Posterior vena cava (tissue), 2 donors: ENCODE measurements at regions not wholly inside any gene's neighbourhood (a gene's known extent, or its start where the extent isn't known, plus 50 kb on each side); places are given as distances from the start of the nearest gene placed in this dataset.

Source experiments
- DNase-seq: peaks from one replicate; pipeline ENCODE4 v3.0.0-alpha.2; 2020; ENCODE audit warnings: low spot score
- intact Hi-C, 2 donors: fragments of 100-400 bp; cut with DNase I; formaldehyde crosslinking; loops; one replicate each; pipeline versions ENCODE4 v1.14.1 to v1.14.2; 2022 to 2023
- donor health status: DM: yes; HTN: yes; CAD: no.
- donor health status: DM: yes; HTN: yes; CAD: no.

GRCh38 chr11:91742155-91742554 is 482.5 kb upstream of the FAT3 start:
- intact Hi-C loops: no loop called here
- no peak for DNase-seq

DNA sequence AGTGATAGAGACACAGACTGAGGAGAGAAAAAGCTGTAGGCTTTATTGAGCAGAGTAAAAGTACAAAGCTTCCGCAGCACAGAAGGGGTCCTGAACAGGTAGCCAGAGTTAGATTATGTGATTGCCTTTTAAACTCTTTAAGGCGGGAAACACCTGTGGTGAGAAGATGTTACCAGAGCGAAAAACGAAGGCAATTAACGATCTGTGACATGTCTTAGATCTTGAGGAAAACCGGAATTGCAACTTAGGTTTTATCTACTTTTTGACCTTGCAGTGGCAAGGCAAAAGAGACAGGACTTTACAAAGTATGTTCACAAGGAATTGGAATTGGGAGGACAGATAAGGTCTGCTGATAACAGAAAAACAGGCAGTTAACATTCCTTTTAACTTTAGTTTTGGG is 493.6 kb upstream of the FAT3 start:
- intact Hi-C loops: no loop called here
- no peak for DNase-seq

GRCh38 chr11:91730620-91731019 is 494.0 kb upstream of the FAT3 start:
- intact Hi-C loops: no loop called here
- DNase-seq: peak; percentile 25

- peak; percentile 35 for DNase-seq
- intact Hi-C loops: no loop called here
Measured at GRCh38 chr11:91730057-91730456, 494.6 kb upstream of the FAT3 start.

GRCh38 chr11:91717169-91717568 is 507.4 kb upstream of the FAT3 start:
- DNase-seq: no peak
- intact Hi-C loops: no loop called here

- no peak for DNase-seq
- intact Hi-C loops: no loop called here
Measured at GRCh38 chr11:91707652-91708482, 516.8 kb upstream of the FAT3 start.

DNA sequence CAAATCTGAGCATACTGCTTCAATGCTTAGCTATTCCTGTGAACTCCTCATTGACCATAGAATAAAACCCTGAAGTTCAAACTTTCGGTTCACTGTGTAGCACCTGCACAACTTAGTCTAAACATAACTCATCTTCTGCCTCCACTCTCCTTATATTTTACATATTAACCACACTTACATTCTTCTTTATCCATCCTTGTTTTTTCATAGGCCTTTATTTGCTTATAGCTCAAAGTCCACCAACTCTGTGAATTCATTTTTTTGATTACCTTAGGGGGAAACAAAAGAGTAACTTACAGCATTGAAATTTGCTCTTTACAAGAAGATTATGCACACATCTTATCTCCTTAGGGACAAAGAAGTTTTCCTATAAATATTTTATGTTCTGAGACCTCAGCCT is 521.6 kb upstream of the FAT3 start:
- no peak for DNase-seq
- intact Hi-C loops: no loop called here

GRCh38 chr11:91700854-91701253 is 523.8 kb upstream of the FAT3 start:
- intact Hi-C loops: no loop called here
- no peak for DNase-seq

GRCh38 chr11:91698845-91699244 is 525.8 kb upstream of the FAT3 start:
- intact Hi-C loops: no loop called here

DNA sequence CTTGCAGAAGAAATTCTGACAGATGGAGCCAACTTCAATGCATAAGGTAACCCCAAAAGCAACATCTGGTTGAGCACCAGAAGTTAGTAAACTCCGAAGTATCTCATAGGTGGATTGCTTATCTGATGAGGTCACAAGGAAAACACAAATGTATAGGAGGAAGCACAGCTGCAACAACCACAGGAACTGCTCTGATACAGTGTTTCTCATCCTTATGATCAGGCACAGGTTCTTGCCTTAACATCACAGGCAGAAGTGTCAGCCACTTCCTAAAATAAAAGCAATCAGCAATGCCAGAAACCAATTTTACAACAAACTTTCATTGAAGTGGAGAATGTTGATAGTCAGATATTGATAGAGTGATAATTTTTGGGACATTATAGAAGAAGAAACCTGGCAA is 530.3 kb upstream of the FAT3 start:
- intact Hi-C loops: no loop called here

More at GRCh38 chr11:91698845-91699244, 525.8 kb upstream of the FAT3 start:
- no peak for DNase-seq

DNA sequence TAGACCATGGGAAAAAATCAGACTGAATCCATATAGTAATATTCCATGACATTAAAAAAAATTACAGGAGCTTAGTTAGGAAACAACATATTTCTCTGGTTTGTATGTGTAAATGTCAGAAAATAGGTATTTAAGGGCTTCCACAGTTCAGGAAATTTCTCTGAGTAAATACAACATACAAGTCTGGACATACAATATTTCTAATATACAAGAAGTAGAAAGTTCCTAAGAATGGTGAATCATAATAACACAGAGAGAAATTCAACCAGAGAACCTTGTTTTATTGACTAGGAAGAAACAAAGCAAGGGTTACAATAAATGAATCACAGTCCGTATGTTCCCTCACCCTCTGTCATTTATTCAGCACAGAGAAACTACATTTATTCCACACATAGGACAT is 532.7 kb upstream of the FAT3 start:
- intact Hi-C loops: no loop called here
- no peak for DNase-seq

More for the DNA sequence above, 530.3 kb upstream of the FAT3 start:
- DNase-seq: no peak

- DNase-seq: no peak
- intact Hi-C loops: no loop called here
Measured at GRCh38 chr11:91688672-91689071, 535.9 kb upstream of the FAT3 start.

GRCh38 chr11:91686700-91687099 is 537.9 kb upstream of the FAT3 start:
- no peak for DNase-seq
- intact Hi-C loops: no loop called here

- intact Hi-C loops: no loop called here
- DNase-seq: no peak
Measured at GRCh38 chr11:91686281-91686680, 538.3 kb upstream of the FAT3 start.

- intact Hi-C loops: no loop called here
- DNase-seq: no peak
Measured at GRCh38 chr11:91673705-91674104, 550.9 kb upstream of the FAT3 start.

GRCh38 chr11:91664521-91664920 is 560.1 kb upstream of the FAT3 start:
- intact Hi-C loops: no loop called here
- DNase-seq: no peak

DNA sequence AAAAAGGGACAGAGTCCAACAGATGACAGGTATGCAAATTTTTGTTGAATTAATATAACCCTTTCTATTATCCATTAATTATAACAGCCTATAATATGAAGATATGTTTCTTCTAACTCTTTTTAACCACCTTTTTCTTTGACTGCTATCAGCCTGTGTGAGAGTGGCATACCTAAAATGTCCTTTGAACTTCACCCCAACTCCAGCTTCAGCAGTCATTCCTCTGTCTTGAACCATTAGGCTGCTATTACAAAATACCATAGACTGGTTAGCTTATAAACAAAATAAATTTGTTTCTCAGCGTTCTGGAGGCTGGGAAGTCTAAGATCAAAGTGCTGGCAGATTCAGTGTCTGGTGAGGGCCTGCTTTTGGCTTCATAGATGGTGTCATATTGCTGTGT is 564.6 kb upstream of the FAT3 start:
- no peak for DNase-seq
- intact Hi-C loops: no loop called here

DNA sequence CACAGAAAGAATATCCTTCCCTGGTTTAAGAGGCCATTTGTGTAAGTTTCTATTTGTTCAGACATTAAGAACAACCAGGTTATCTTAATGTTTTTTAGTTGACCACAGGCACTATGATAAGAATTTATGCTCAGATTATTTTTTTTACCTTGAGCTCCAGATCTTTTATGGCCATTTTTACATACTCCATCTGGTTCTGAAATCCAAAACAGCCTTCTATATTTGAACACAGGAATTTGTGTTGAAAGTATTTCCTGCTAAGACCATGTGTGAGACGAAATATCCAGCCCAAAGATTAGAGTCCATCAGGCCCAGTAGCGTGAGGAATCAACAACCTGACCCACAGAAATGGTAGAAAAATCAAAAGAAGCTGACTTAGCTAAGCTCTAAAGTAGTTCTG is 569.9 kb upstream of the FAT3 start:
- DNase-seq: no peak
- intact Hi-C loops: no loop called here

- no peak for DNase-seq
- intact Hi-C loops: no loop called here
Measured at GRCh38 chr11:91653079-91653754, 571.4 kb upstream of the FAT3 start.

- intact Hi-C loops: no loop called here
- DNase-seq: no peak
Measured at GRCh38 chr11:91650802-91651201, 573.8 kb upstream of the FAT3 start.

DNA sequence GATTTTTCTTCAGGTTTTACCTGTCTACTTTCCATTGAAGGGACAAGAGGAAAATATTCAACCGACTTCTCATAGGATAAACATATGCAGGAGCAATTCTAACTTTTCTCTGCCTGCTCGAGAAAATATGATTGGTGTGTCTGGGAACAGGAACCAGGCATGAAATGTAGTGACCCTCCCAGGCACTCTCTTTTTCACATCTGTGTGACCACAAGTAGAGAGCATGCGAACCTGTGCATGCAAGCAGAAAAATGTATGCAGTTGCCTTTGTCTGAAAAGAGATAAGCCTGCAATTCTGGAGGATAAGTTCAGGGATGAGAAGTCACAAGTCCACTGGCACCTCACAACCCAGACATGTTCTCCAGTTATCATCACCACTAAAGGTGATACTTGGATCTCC is 583.5 kb upstream of the FAT3 start:
- DNase-seq: no peak
- intact Hi-C loops: no loop called here
